NB4 (cell line): ENCODE measurements at regions not wholly inside any gene's neighbourhood (a gene's known extent, or its start where the extent isn't known, plus 50 kb on each side); places are given as distances from the start of the nearest gene placed in this dataset.

Experiments
- POLR2A ChIP-seq: IDR thresholded peaks from 2 replicates; pipeline ENCODE4 v1.6.1; 2011; ENCODE audit warnings: mild to moderate bottlenecking; ENCODE audit not compliant: insufficient read length; ENCODE audit errors: extremely low read depth
- TF ChIP-seq, protein P1 (sequence below): IDR thresholded peaks from one replicate; pipeline ENCODE4 v1.5.1; 2012; ENCODE audit warnings: low read depth, low read length

DNA sequence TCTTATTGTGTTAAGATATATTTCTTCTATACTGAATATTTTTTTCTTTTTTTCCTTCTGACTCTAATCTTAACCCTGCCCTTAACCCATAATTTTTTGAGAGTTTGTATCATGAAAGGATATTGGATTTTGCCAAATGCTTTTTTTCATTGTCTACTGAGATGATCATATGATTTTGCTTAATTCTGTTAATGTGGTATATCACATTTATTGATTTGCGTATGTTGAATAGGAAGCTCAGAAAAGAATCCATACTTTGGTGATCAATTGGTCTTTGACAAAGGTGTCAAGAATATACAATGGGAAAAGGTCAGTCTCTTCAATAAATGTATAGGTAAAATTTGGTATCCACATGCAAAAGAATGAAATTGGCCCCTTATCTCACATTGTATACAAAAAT, 588.8 kb upstream of the ADGRB3 start:
- TF ChIP-seq, protein P1, sequence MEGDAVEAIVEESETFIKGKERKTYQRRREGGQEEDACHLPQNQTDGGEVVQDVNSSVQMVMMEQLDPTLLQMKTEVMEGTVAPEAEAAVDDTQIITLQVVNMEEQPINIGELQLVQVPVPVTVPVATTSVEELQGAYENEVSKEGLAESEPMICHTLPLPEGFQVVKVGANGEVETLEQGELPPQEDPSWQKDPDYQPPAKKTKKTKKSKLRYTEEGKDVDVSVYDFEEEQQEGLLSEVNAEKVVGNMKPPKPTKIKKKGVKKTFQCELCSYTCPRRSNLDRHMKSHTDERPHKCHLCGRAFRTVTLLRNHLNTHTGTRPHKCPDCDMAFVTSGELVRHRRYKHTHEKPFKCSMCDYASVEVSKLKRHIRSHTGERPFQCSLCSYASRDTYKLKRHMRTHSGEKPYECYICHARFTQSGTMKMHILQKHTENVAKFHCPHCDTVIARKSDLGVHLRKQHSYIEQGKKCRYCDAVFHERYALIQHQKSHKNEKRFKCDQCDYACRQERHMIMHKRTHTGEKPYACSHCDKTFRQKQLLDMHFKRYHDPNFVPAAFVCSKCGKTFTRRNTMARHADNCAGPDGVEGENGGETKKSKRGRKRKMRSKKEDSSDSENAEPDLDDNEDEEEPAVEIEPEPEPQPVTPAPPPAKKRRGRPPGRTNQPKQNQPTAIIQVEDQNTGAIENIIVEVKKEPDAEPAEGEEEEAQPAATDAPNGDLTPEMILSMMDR, result no peak
- no peak for TF ChIP-seq POLR2A
